Eye (tissue), 1 donor: ENCODE measurements at regions not wholly inside any gene's neighbourhood (a gene's known extent, or its start where the extent isn't known, plus 50 kb on each side); places are given as distances from the start of the nearest gene placed in this dataset.
"Not testable (repeated sequence)": the region's sequence is repeated elsewhere in the genome, so short reads cannot be mapped to it uniquely, and the experiment has no call there.

Experiments used
- DNase-seq: peaks from one replicate; pipeline ENCODE4 v3.0.0-alpha.2; 2015

- DNase-seq: no peak
These were observed 54.1 kb downstream of the MAFB start for GRCh38 chr20:40634891-40635290.

- DNase-seq: no peak
These were observed 55.7 kb downstream of the MAFB start for GRCh38 chr20:40633123-40633850.

DNA sequence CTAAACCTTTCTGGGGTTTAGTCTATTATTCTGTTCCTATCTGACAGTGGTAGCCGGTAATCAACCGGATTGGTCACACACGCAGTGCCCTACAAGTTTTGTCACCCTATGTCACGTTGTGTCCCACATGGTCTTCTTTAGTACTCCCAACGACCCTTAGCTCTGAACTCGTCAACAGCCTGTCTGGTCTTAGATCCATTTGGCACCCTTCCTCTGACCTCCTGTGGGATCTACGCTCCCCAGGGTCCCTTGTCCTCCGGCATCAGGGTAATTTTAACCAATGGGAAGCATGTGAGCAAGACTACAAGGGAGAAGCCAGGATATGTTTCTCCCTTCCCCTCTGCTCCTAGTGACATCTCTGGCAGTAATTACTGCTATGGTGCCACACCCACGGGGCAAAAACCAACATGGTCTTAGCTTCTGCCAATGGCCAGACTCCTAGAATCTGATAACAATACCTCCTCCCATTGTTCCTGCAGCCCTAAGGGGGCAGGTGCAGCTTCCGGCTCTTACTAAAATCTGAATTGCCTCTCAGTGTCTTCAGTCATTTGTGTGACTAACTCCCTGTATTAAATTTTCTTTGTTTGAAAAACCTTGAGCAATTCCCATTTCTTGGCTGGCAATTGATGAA lies 56.6 kb downstream of the MAFB start:
- DNase-seq: no peak

- DNase-seq: no peak
These were observed 57.9 kb downstream of the MAFB start for GRCh38 chr20:40631119-40631631.

DNA sequence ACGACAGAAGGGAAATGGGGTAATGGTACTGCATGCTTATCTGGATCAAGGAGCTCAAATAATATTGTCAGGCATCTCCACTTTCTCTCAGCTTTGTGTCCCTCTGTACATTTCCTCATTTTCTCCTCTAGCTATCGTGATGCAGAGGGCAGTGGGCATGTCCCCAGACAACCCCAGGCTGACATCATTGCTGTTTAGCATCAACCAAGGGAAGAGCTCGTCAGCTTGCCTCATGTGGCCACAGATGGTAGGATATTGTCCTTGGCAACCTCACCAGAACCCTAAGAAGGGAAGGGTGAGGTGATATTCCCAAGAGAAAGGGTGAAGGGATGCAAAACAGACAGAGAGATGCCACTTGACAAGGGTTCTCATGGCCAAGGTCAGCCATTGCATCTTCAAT lies 58.3 kb downstream of the MAFB start:
- no peak for DNase-seq

DNA sequence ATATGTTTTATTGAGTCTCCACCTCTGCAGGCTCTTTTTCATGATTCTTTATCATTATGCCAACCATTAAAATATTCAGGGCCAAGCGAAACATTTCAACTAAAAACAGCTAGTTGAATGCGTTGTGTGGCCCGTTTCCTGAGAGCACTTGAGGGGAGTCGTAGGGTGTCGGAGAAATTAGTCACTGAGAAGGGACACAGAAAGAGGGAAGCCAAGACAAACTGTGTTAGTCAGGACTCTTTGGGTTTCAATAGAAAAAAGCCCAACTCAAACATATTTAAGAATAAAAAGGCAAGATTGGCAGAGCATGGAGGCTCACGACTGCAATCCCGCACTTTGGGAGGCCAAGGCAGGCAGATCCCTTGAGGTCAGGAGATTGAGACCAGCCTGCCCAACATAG lies 58.9 kb downstream of the MAFB start:
- no peak for DNase-seq

DNA sequence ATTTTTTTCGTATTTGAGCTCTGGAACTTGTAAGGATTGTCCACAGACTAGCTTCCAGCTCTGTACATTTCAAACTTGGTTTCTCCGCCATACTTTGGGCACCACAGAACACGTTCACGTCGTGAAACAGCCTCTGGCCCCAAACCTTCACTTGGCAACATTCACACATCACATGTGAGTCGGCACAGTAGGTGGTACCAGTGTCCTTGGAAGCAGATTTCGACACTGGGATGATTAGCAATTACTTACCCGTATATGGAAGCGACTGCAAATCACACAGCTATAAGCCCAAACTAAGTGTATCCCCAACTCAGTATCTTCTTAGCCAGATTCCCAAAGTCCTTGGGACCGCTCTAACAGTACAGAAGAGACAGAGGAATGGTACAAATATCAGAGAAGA lies 60.2 kb downstream of the MAFB start:
- DNase-seq: no peak

DNA sequence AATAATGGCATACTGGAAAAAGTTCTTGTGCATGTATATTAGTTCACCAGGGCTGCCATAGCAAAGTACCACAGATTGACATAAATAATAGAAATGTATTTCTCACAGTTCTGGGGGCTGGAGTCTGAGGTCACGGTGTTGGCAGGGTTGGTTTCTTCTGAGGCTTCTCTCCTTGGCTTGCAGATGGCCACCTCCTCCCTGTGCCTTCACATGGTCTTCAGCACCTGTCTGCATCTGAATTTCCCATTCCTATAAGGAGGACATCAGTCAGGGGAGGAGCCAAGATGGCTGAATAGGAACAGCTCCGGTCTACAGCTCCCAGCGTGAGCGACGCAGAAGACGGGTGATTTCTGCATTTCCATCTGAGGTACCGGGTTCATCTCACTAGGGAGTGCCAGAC lies 70.0 kb downstream of the MAFB start:
- DNase-seq: not testable (repeated sequence)

DNA sequence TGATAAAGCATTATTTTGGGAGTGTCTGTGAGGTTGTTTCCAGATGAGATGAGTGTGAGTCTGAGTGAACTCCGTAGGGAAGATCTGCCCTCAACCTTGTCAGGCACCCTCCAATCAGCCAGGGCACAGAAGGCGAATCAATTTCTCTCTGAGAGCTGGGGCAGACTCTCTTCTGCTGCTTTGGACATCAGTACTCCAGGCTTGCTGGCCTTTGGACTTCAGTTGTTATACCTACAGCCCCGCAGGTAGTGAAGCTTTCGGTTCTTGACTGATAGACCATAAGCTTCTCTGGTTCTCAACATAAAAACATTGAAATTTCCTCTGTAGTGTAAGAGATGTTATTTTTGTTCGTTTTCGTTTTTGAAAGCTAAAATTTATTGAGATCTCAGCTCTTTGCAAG lies 71.4 kb downstream of the MAFB start:
- no peak for DNase-seq

GRCh38 chr20:40612837-40613236 lies 76.2 kb downstream of the MAFB start:
- no peak for DNase-seq

DNA sequence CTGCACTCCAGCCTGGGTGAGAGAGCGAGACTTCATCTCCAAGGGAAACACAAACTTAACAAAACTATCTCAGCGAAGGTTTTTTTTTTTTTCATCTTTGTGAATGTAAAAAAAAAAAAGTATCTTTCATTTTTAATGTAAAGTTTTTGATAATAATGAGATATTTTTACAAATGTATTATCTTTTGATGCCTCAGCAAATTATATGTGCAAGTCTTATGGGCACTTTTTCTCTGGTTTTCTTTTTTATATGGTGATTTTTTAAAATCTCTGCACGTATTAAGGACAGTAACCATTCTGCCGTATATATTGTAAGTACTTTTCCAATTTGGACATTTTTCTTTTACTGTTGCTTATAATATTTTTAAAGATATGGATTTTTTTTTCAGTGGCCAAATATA lies 76.8 kb downstream of the MAFB start:
- no peak for DNase-seq

- no peak for DNase-seq
These were observed 78.3 kb downstream of the MAFB start for GRCh38 chr20:40610730-40611129.

DNA sequence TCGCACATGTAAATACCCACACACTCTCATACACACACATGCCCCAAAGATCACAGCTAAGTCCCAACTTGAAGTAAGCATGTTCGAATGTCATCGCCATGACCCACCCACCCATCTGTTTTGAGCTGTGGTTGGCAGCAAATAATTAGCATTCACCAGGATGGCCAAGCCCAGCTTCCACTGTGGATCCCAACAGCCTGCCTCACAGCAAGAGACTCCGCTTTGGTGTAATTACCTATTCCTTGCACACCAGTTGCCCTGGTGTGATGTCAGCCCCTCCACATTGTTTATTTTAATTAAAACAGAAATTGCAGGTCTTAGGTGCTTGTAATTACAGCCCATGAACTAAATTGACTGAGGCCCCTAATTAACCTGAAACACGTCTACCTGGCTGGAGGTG lies 81.1 kb downstream of the MAFB start:
- DNase-seq: no peak

GRCh38 chr20:40606660-40607059 lies 82.4 kb downstream of the MAFB start:
- DNase-seq: no peak

DNA sequence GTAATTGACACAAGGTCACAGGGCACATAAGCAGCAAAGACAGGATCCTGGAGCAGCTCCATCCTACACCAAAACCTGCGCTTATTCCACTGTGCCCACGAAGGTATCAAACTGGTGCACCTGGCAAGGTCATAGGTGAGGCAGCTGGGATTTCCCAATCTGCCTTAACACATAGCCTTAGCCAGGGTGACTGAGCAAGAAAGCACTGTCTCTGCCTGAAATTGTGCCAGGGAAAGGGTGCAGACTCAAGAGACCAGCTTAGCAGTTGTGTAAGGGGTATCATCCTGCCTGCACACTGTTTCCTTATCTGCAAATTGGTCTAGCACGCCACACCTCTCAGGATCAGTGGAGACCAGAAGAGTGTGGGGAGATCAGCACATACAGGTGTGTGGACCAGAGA lies 82.8 kb downstream of the MAFB start:
- no peak for DNase-seq

GRCh38 chr20:40604416-40604815 lies 84.6 kb downstream of the MAFB start:
- DNase-seq: no peak

DNA sequence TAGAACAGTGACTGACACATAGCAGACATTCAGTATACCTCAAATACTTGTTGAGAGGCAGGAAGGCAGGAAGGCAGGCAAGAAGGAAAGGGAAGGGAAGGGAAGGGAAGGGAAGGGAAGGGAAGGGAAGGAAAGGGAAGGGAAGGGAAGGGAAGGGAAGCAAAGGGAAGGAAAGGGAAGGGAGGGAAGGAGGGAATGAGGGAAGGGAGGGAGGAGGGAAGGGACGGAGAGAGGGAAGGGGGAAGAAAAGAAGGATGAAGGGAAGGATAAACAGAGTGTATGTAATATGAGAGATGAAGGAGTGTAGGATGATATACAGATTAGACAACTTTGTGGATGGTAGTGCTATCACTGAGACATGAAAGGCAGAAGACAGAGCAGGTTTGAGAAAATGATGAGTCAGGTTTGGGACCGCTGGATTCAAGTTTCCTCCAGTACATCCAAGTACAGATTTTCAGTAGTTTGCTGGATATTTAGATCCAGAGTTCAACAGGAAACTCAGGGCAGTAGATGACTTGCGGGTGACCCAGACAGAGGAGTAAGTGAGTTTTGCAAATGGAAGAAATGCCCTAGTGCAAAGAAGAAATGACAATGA lies 85.9 kb downstream of the MAFB start:
- no peak for DNase-seq

GRCh38 chr20:40602381-40602780 lies 86.7 kb downstream of the MAFB start:
- DNase-seq: no peak

DNA sequence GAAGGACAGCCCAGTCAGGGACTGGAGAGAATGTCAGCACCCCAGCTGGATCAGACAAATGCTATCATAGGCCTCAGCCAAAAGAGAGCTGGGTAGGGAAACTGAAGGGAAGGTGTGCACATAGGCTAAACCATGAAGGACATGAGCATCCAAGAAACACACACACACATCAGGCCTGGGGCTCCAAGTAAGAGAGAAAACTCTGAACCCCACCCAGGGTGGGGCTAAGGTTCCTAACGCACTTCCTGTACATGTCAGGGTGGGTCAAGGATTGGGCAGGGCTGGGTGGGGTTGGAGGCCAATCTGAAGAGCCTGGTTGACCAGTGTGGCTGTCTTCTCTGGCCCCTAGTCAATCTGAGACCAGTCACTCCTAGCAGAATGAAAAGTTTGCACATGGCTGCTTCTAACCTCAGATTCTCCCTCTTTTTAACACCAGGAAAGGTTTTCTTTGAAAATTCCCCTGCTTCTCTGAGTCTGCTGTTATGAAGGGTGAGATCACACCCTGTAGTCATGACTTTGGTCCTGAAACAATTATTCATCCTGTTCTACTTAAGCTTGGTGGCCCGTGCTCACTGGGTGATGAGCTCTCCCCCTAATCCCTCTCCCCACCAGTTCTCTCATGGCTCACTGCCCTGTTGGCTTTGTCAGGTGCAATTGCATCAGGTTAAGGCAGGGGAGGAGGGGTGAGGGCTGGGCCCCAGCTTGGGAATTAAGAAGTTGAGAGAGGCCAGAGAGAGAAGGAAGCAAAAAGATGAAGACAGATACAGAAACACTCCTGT lies 88.4 kb downstream of the MAFB start:
- DNase-seq: peak; percentile 45

DNA sequence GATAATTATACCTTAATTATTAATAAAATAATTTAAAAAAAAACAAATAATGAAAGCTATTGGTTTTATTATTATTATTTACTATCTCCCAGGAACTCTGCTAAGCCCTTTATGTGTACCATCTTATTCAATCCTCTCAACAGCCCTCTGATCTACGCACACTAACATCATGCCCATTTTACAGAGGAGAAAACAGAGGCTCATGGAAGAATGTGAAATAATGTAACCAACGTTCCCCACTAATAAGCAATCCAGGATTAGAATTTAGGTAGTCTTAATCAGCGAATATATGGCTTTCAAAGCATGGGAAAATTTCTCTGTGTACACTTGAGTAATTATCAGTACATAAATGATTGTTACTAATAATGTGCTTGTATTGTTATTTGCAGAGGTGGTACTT lies 89.0 kb downstream of the MAFB start:
- no peak for DNase-seq

- no peak for DNase-seq
These were observed 96.1 kb downstream of the MAFB start for GRCh38 chr20:40592941-40593340.

GRCh38 chr20:40591536-40591935 lies 97.5 kb downstream of the MAFB start:
- no peak for DNase-seq

- DNase-seq: no peak
These were observed 97.9 kb downstream of the MAFB start for GRCh38 chr20:40591119-40591518.

DNA sequence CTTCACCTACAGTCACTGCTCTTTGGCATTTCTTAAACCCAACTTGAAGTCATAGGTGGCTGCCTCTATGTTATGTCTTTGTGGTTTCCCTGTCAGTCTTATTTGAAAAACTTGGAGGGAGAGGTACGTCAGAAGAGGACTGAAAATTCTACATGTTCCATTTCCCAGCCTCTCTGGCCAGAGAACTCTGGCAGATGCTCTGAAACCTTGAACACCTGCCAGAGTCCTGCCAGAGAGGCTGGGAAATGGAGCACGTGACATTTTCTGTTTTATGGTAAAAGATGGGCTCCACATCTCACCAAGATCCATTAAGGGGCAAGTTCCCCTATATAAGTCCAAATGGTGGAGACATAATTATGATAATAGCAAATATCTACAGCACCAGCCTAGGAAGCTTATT lies 99.5 kb downstream of the MAFB start:
- no peak for DNase-seq
